MCF 10A (cell line): ENCODE measurements at regions not wholly inside any gene's neighbourhood (a gene's known extent, or its start where the extent isn't known, plus 50 kb on each side); places are given as distances from the start of the nearest gene placed in this dataset.
"Not testable (repeated sequence)": the region's sequence is repeated elsewhere in the genome, so short reads cannot be mapped to it uniquely, and the experiment has no call there.

Source experiments
- BruUV-seq: library from RNA; stranded (reverse); fragments of 400-500 nt; replicated peaks from 2 replicates; lab custom pipeline; 2021; lab: Mats Ljungman, UMichigan
- CTCF ChIA-PET: fragments of 300-600 bp; sonication (Branson Sonifier 250); formaldehyde crosslinking; extraction: SDS; loops from one replicate; lab custom pipeline; 2021; ENCODE audit warnings: antibody characterized with exemption, inconsistent platforms; lab: Yijun Ruan, JAX
- POLR2A ChIA-PET: fragments of 300-600, 350-650 bp; sonication (Branson Sonifier 250); formaldehyde crosslinking; extraction: SDS; loops from one replicate; lab custom pipeline; 2020; ENCODE audit warnings: antibody characterized with exemption, inconsistent platforms; lab: Yijun Ruan, JAX
- DNase-seq: peaks from one replicate; pipeline ENCODE4 v3.0.0-alpha.2; 2018; ENCODE audit not compliant: unreplicated experiment
- H3K27ac Mint-ChIP-seq: one replicate; pipeline ENCODE4 v1.8.0; 2022; ENCODE audit warnings: mild to moderate bottlenecking, low read depth, mixed read lengths; ENCODE audit not compliant: unreplicated experiment
- H3K27me3 Mint-ChIP-seq: one replicate; pipeline ENCODE4 v1.8.0; 2022; ENCODE audit warnings: mixed read lengths; ENCODE audit not compliant: insufficient read depth, unreplicated experiment
- H3K36me3 Mint-ChIP-seq: one replicate; pipeline ENCODE4 v1.8.0; 2022; ENCODE audit warnings: mild to moderate bottlenecking, moderate library complexity, mixed read lengths; ENCODE audit not compliant: insufficient read depth, unreplicated experiment
- H3K4me1 Mint-ChIP-seq: one replicate; pipeline ENCODE4 v1.8.0; 2022; ENCODE audit warnings: mixed read lengths; ENCODE audit not compliant: insufficient read depth, unreplicated experiment
- H3K4me3 Mint-ChIP-seq: one replicate; pipeline ENCODE4 v1.8.0; 2022; ENCODE audit warnings: mild to moderate bottlenecking, moderate library complexity, mixed read lengths; ENCODE audit not compliant: unreplicated experiment
- H3K9me3 Mint-ChIP-seq: one replicate; pipeline ENCODE4 v1.8.0; 2022; ENCODE audit warnings: mixed read lengths; ENCODE audit not compliant: unreplicated experiment
- intact Hi-C: fragments of 100-400 bp; cut with micrococcal nuclease; formaldehyde crosslinking; loops from 2 replicates; pipeline ENCODE4 v1.14.1; 2022
- TF ChIP-seq, protein P1 (sequence below): fragments of 200-600 bp; IDR thresholded peaks from one replicate; pipeline ENCODE4 v1.8.0; 2022; ENCODE audit warnings: antibody characterized with exemption, mild to moderate bottlenecking; ENCODE audit not compliant: unreplicated experiment

DNA sequence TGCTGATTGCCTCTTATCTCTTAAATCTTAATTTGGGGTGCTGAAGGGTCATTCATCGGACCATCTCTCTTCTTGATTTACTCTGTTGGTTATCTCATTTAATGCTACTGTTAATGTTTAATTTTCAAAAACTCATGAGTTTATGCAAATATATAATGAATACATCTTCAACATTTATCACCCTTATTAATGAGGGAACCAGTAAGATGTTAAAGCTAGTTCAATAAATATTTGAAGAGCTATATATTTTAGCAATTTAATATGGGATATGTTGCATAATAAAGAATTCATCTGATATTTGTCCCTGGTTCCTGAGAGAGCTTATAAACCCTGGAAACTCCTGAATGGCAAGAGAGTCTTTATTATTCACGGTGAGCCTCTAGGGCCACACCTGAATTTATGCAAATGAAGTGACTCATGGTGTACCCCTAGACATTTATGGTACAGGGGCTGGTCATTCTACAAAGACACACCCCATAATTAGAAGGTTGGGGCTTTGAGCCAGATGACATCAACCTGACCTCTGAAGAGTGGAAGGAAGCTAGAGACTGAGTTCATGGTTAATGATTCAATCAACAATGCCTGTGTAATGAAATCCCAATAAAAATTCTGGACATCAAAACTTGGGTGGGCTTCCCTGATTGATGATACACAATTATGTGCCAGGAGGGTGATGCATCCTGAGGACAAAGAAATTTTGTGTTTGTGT is 339.5 kb upstream of the ZNF608 start:
- H3K36me3 Mint-ChIP-seq = no peaks in the 10 kb centered on the region
- H3K27ac Mint-ChIP-seq = no peak overlapping the region
- H3K4me3 Mint-ChIP-seq = no peak overlapping the region
- CTCF ChIA-PET = interaction anchor here (0.7 kb wide), 1 partner anchor 415 kb away, joined by 3 read pairs; no protein-coding TSS in a partner anchor
- peak; percentile 17 for DNase-seq
- POLR2A ChIA-PET = interaction anchor here (0.5 kb wide), 1 partner anchor 120 kb away, joined by 3 read pairs; no protein-coding TSS in a partner anchor
- BruUV-seq = no TSS peak
- TF ChIP-seq, protein P1, sequence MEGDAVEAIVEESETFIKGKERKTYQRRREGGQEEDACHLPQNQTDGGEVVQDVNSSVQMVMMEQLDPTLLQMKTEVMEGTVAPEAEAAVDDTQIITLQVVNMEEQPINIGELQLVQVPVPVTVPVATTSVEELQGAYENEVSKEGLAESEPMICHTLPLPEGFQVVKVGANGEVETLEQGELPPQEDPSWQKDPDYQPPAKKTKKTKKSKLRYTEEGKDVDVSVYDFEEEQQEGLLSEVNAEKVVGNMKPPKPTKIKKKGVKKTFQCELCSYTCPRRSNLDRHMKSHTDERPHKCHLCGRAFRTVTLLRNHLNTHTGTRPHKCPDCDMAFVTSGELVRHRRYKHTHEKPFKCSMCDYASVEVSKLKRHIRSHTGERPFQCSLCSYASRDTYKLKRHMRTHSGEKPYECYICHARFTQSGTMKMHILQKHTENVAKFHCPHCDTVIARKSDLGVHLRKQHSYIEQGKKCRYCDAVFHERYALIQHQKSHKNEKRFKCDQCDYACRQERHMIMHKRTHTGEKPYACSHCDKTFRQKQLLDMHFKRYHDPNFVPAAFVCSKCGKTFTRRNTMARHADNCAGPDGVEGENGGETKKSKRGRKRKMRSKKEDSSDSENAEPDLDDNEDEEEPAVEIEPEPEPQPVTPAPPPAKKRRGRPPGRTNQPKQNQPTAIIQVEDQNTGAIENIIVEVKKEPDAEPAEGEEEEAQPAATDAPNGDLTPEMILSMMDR = no peak
- intact Hi-C loops = no loop called here
- peaks cover 16% of the 10 kb centered on the region for H3K4me1 Mint-ChIP-seq
- peaks cover 13% of the 10 kb centered on the region for H3K9me3 Mint-ChIP-seq
- no peaks in the 10 kb centered on the region for H3K27me3 Mint-ChIP-seq

GRCh38 chr5:125088522-125089105 is 342.2 kb upstream of the ZNF608 start:
- no peak for DNase-seq
- Mint-ChIP-seq H3K9me3 (peaks cover 16% of the 10 kb centered on the region), H3K27me3 (no peaks in the 10 kb centered on the region), H3K27ac (no peak overlapping the region), H3K4me3 (no peak overlapping the region), H3K36me3 (no peaks in the 10 kb centered on the region), H3K4me1 (peaks cover 13% of the 10 kb centered on the region)
- ChIA-PET POLR2A (no interaction called here), CTCF (no interaction called here)
- TF ChIP-seq, protein P1 = no peak
- intact Hi-C loops = no loop called here
- BruUV-seq = no TSS peak

GRCh38 chr5:125092138-125092537 is 345.7 kb upstream of the ZNF608 start:
- H3K27ac Mint-ChIP-seq, CTCF ChIA-PET: not testable (repeated sequence)
- POLR2A ChIA-PET = interaction anchor here (0.6 kb wide), 1 partner anchor 351 kb away, joined by 3 read pairs; no protein-coding TSS in a partner anchor

DNA sequence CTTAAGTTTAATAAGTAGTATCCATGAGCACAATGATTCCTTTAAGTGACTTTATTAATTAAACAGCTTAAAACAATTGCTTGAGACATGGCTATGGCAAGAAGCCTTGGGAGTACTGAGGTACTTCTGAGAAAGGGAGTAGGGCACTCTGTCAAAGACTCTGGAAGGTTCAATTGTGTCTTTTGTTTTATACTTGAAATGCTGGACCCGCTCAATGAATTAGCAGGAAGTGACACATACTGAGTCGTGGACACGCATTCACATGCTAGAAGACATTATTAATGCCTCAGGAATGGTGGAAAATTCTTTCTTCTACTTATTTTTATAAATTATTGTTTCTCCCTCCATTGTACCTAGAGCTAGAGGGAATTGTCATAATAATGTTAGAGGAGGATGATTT is 347.3 kb upstream of the ZNF608 start:
- Mint-ChIP-seq H3K27me3 (no peaks in the 10 kb centered on the region), H3K4me1 (peaks cover 16% of the 10 kb centered on the region), H3K9me3 (peaks cover 16% of the 10 kb centered on the region), H3K4me3 (no peak overlapping the region), H3K36me3 (no peaks in the 10 kb centered on the region), H3K27ac (peak overlapping the region; percentile 72)
- POLR2A ChIA-PET = interaction anchor here (0.6 to 0.7 kb wide), 2 partner anchors 9 to 431 kb away, joined by 3 read pairs; no protein-coding TSS in a partner anchor
- TF ChIP-seq, protein P1 = no peak
- peak; percentile 65 for DNase-seq
- intact Hi-C loops = no loop called here
- BruUV-seq = no TSS peak
- CTCF ChIA-PET = interaction anchor here (0.7 kb wide), 1 partner anchor 318 kb away, joined by 3 read pairs; no protein-coding TSS in a partner anchor

More at GRCh38 chr5:125092138-125092537, 345.7 kb upstream of the ZNF608 start:
- intact Hi-C loops, H3K27me3 Mint-ChIP-seq, BruUV-seq, H3K36me3 Mint-ChIP-seq, H3K4me3 Mint-ChIP-seq, H3K4me1 Mint-ChIP-seq, DNase-seq: not testable (repeated sequence)
- peaks cover 19% of the 10 kb centered on the region for H3K9me3 Mint-ChIP-seq
